GM12878 (cell line): ENCODE measurements at regions not wholly inside any gene's neighbourhood (a gene's known extent, or its start where the extent isn't known, plus 50 kb on each side); places are given as distances from the start of the nearest gene placed in this dataset.

ENCODE experiments used
- ATAC-seq: fragments of 200-7000 bp; cut with Tn5 transposase; 3 replicates; pipeline ENCODE4 v1.9.1; 2020; ENCODE audit warnings: mild to moderate bottlenecking, moderate library complexity
- BruUV-seq: library from RNA; stranded (reverse); fragments of 400-500 nt; replicated peaks from 2 replicates; lab custom pipeline; 2021; lab: Mats Ljungman, UMichigan
- CTCF ChIA-PET: fragments of 300-600 bp; sonication (Branson Sonifier 250); formaldehyde crosslinking; extraction: SDS; loops from one replicate; lab custom pipeline; 2021; ENCODE audit warnings: inconsistent platforms; lab: Yijun Ruan, JAX
- POLR2A ChIA-PET: fragments of 350-600 bp; formaldehyde crosslinking; extraction: SDS; loops from one replicate; lab custom pipeline; 2021; ENCODE audit warnings: inconsistent platforms; lab: Charles Lee
- RAD21 ChIA-PET: fragments of 300-600 bp; sonication (Branson Sonifier 250); formaldehyde crosslinking; loops from one replicate; lab custom pipeline; 2023; ENCODE audit warnings: antibody characterized with exemption; ENCODE audit not compliant: unreplicated experiment; lab: Charles Lee
- SMC1A ChIA-PET: fragments of 300-600 bp; sonication (Branson Sonifier 250); formaldehyde crosslinking; loops from one replicate; lab custom pipeline; 2023; ENCODE audit not compliant: unreplicated experiment, uncharacterized antibody; lab: Charles Lee
- DNase-seq: peaks from one replicate; pipeline ENCODE4 v3.0.0-alpha.2; 2011; ENCODE audit warnings: low read depth, low spot score
- FAIRE-seq: peaks from 3 replicates; lab custom pipeline; 2011; peaks lifted over from hg19 to GRCh38; lab: Jason Lieb, UNC
- H2AFZ ChIP-seq: 2 replicates; pipeline ENCODE4 v1.6.0; 2011; ENCODE audit warnings: low read depth, low read length, control low read depth; ENCODE audit not compliant: control insufficient read depth
- H3K27ac ChIP-seq: 2 replicates; pipeline ENCODE4 v1.5.1; 2011; ENCODE audit warnings: control low read depth; ENCODE audit not compliant: control insufficient read depth, insufficient read depth
- H3K27me3 ChIP-seq, 2 experiments: replicated peaks in 1 of 2; 2 replicates each; pipeline versions ENCODE4 v1.6.0 to v1.6.1; 2011; ENCODE audit warnings: low read length in 1 of 2; ENCODE audit not compliant: control insufficient read depth in 2 of 2, insufficient read depth in 2 of 2
- H3K36me3 ChIP-seq, 2 experiments: 2 replicates each; pipeline ENCODE4 v1.5.1; 2011; ENCODE audit warnings: low read length in 1 of 2; ENCODE audit not compliant: control insufficient read depth in 2 of 2, insufficient read depth in 2 of 2
- H3K4me1 ChIP-seq: 2 replicates; pipeline ENCODE4 v1.6.1; 2011; ENCODE audit warnings: mild to moderate bottlenecking, low read length, moderate library complexity, mixed read lengths; ENCODE audit not compliant: control insufficient read depth, insufficient read depth
- H3K4me2 ChIP-seq: 2 replicates; pipeline ENCODE4 v1.6.0; 2011; ENCODE audit warnings: control low read depth; ENCODE audit not compliant: control insufficient read depth, insufficient read depth
- H3K4me3 ChIP-seq: fragments of 200-600 bp; sonication (generic); 2 replicates; pipeline ENCODE4 v1.5.1; 2016
- H3K79me2 ChIP-seq: 2 replicates; pipeline ENCODE4 v1.6.0; 2011; ENCODE audit warnings: low read length; ENCODE audit not compliant: control insufficient read depth, insufficient read depth
- H3K9ac ChIP-seq: 2 replicates; pipeline ENCODE4 v1.8.0; 2011; ENCODE audit warnings: low read length, control low read depth, mixed read lengths; ENCODE audit not compliant: control insufficient read depth, insufficient read depth
- H3K9me3 ChIP-seq: replicated peaks from 3 replicates; pipeline ENCODE4 v1.5.1; 2011; ENCODE audit warnings: mild to moderate bottlenecking, low read length; ENCODE audit not compliant: control insufficient read depth, insufficient read depth
- H4K20me1 ChIP-seq: 2 replicates; pipeline ENCODE4 v1.6.0; 2011; ENCODE audit not compliant: control insufficient read depth, insufficient read depth
- CEBPB ChIP-seq, 2 experiments: fragments of 150-350 bp in 1 of 2; IDR thresholded peaks; 2 replicates each; pipeline ENCODE4 v1.6.1; 2012 to 2014; ENCODE audit warnings: low read depth in 2 of 2, low read length in 2 of 2, borderline replicate concordance in 1 of 2, inconsistent platforms in 1 of 2
- EED ChIP-seq: sonication (generic); IDR thresholded peaks from 2 replicates; pipeline ENCODE4 v1.6.1; 2016; ENCODE audit warnings: antibody characterized with exemption, low read depth
- KLF5 ChIP-seq: fragments of 450-650 bp; IDR thresholded peaks from 2 replicates; pipeline ENCODE4 v1.6.1; 2014; ENCODE audit warnings: mild to moderate bottlenecking; ENCODE audit not compliant: partially characterized antibody
- LARP7 ChIP-seq: fragments of 450-650 bp; IDR thresholded peaks from 2 replicates; pipeline ENCODE4 v1.6.1; 2017; ENCODE audit warnings: mild to moderate bottlenecking
- MAX ChIP-seq: IDR thresholded peaks from 2 replicates; pipeline ENCODE4 v1.6.1; 2012; ENCODE audit warnings: low read depth, low read length, improper control_type of control experiment
- MEF2B ChIP-seq: fragments of 450-650 bp; IDR thresholded peaks from 2 replicates; pipeline ENCODE4 v1.6.1; 2018; ENCODE audit warnings: mild to moderate bottlenecking, moderate library complexity; ENCODE audit not compliant: partially characterized antibody, poor library complexity, severe bottlenecking
- MXI1 ChIP-seq: fragments of 150-350 bp; IDR thresholded peaks from 2 replicates; pipeline ENCODE4 v1.6.1; 2011; ENCODE audit warnings: low read depth, mild to moderate bottlenecking, inconsistent platforms, low read length, improper control_type of control experiment
- NBN ChIP-seq: fragments of 450-650 bp; IDR thresholded peaks from 2 replicates; pipeline ENCODE4 v1.6.1; 2016
- NFXL1 ChIP-seq: fragments of 450-650 bp; IDR thresholded peaks from 2 replicates; pipeline ENCODE4 v1.6.1; 2017; ENCODE audit warnings: antibody characterized with exemption, mild to moderate bottlenecking, borderline replicate concordance
- POLR2AphosphoS5 ChIP-seq: IDR thresholded peaks from 2 replicates; pipeline ENCODE4 v1.6.1; 2011; ENCODE audit warnings: mild to moderate bottlenecking, low read length, inconsistent platforms
- POU2F2 ChIP-seq: IDR thresholded peaks from 3 replicates; pipeline ENCODE4 v1.6.1; 2011; ENCODE audit warnings: low read depth, mild to moderate bottlenecking, low read length, borderline replicate concordance
- RBBP5 ChIP-seq: fragments of 200-600 bp; sonication (generic); conservative IDR thresholded peaks from 2 replicates; pipeline ENCODE4 v1.6.1; 2016
- RELA ChIP-seq: fragments of 450-650 bp; IDR thresholded peaks from 2 replicates; pipeline ENCODE4 v1.8.0; 2014; ENCODE audit warnings: borderline replicate concordance; ENCODE audit not compliant: partially characterized antibody
- RELB ChIP-seq: fragments of 450-650 bp; IDR thresholded peaks from 2 replicates; pipeline ENCODE4 v1.6.1; 2017; ENCODE audit warnings: low read depth, mild to moderate bottlenecking, moderate library complexity
- SIX5 ChIP-seq: IDR thresholded peaks from 2 replicates; pipeline ENCODE4 v1.6.1; 2011; ENCODE audit warnings: mild to moderate bottlenecking, low read depth, low read length, moderate library complexity; ENCODE audit not compliant: severe bottlenecking
- SMC3 ChIP-seq: IDR thresholded peaks from 2 replicates; pipeline ENCODE4 v1.6.1; 2011; ENCODE audit warnings: low read length, improper control_type of control experiment, borderline replicate concordance
- STAT3 ChIP-seq: IDR thresholded peaks from 2 replicates; pipeline ENCODE4 v1.6.1; 2011; ENCODE audit warnings: low read depth, low read length, improper control_type of control experiment
- WGBS: methylation state at CpG from one replicate; pipeline ENCODE4 v1.1.6; 2016; ENCODE audit warnings: low lambda C conversion rate; ENCODE audit not compliant: insufficient replicate concordance, insufficient coverage; ENCODE audit errors: missing lambda C conversion rate; 5-methylcytosine and 5-hydroxymethylcytosine counted together
- in situ Hi-C: fragments of 300-500 bp; cut with MboI; formaldehyde crosslinking; loops from 9 replicates; pipeline ENCODE4 v1.14.3; 2018; ENCODE audit warnings: mixed read lengths
- intact Hi-C: fragments of 100-400 bp; cut with micrococcal nuclease; formaldehyde crosslinking; loops from one replicate; pipeline ENCODE4 v1.14.2; 2022; ENCODE audit not compliant: unreplicated experiment

- no peak for TF ChIP-seq KLF5
Measured at GRCh38 chr10:114723991-114724715, 66.1 kb upstream of the ABLIM1 start (continued).

- no peak overlapping the region for H3K27ac ChIP-seq
- H3K4me1 ChIP-seq, result no peaks in the 10 kb centered on the region
- H2AFZ ChIP-seq, result no peak overlapping the region
- H3K4me3 ChIP-seq, result no peak overlapping the region
- ChIA-PET SMC1A (no interaction called here), CTCF (no interaction called here), POLR2A (no interaction called here), RAD21 (no interaction called here)
- H3K36me3 ChIP-seq, result no peaks in the 10 kb centered on the region
- DNase-seq (no peak), ATAC-seq (no peak), FAIRE-seq (no peak)
- H4K20me1 ChIP-seq, result no peaks in the 10 kb centered on the region
- H3K27me3 ChIP-seq, result no peaks in the 10 kb centered on the region
- in situ Hi-C loops (no loop called here), intact Hi-C loops (no loop called here)
- WGBS, result 30% methylated on average over 3 of the region's 3 CpGs
- H3K9ac ChIP-seq, result no peak overlapping the region
- no peaks in the 10 kb centered on the region for H3K9me3 ChIP-seq
- BruUV-seq, result no TSS peak
- no peak overlapping the region for H3K4me2 ChIP-seq
- TF ChIP-seq RBBP5, result no peak
- TF ChIP-seq CEBPB (IDR thresholded peaks at IDR 0.05; ENCODE audit: borderline replicate concordance in 1 of 2, low read depth in 2 of 2, low read length in 2 of 2), result no peak
- no peak for TF ChIP-seq MXI1
- TF ChIP-seq EED, result no peak
- no peak for TF ChIP-seq NBN
- no peak for TF ChIP-seq SMC3
- TF ChIP-seq POU2F2, result no peak
- TF ChIP-seq RELA, result no peak
- no peak for TF ChIP-seq NFXL1
- no peak for TF ChIP-seq MAX
- no peak for TF ChIP-seq MEF2B
- no peak for TF ChIP-seq RELB
- TF ChIP-seq STAT3, result no peak
- no peak for TF ChIP-seq LARP7
- no peak for TF ChIP-seq POLR2AphosphoS5
- TF ChIP-seq SIX5, result no peak
- no peaks in the 10 kb centered on the region for H3K79me2 ChIP-seq
Measured at GRCh38 chr10:114724716-114725106, 66.6 kb upstream of the ABLIM1 start.
